ENCODE measurements at regions not wholly inside any gene's neighbourhood (a gene's known extent, or its start where the extent isn't known, plus 50 kb on each side); places are given as distances from the start of the nearest gene placed in this dataset.

GRCh38 chr2:128386066-128386465, 67.4 kb upstream of the HS6ST1 start:
- H3K4me3 Mint-ChIP-seq, result no peak overlapping the region
- no peak for TF ChIP-seq CTCF (IDR thresholded peaks at IDR 0.05; ENCODE audit: unreplicated experiment in 3 of 3)
- peaks cover 36% of the 10 kb centered on the region for H3K4me1 Mint-ChIP-seq
- no peaks in the 10 kb centered on the region for H3K36me3 Mint-ChIP-seq (ENCODE audit: low read depth)
- H3K9me3 Mint-ChIP-seq, result no peaks in the 10 kb centered on the region
- H3K27me3 Mint-ChIP-seq (ENCODE audit: low read depth), result peaks cover 11% of the 10 kb centered on the region
- H3K27ac Mint-ChIP-seq, result peak overlapping the region in 1 of 3 experiments; percentile 42

- H3K27me3 Mint-ChIP-seq (ENCODE audit: low read depth), result peaks cover 11% of the 10 kb centered on the region
- H3K4me3 Mint-ChIP-seq, result no peak overlapping the region
- H3K9me3 Mint-ChIP-seq, result no peaks in the 10 kb centered on the region
- no peak for TF ChIP-seq CTCF (IDR thresholded peaks at IDR 0.05; ENCODE audit: unreplicated experiment in 3 of 3)
- H3K36me3 Mint-ChIP-seq (ENCODE audit: low read depth), result no peaks in the 10 kb centered on the region
- H3K27ac Mint-ChIP-seq, result peak overlapping the region; percentile 20 to 73 (median 45)
- H3K4me1 Mint-ChIP-seq, result peaks cover 36% of the 10 kb centered on the region
Measured at GRCh38 chr2:128388499-128388941, 69.9 kb upstream of the HS6ST1 start.

- Mint-ChIP-seq H3K36me3 (ENCODE audit: low read depth) (no peaks in the 10 kb centered on the region), H3K27me3 (ENCODE audit: low read depth) (peaks cover 8% of the 10 kb centered on the region), H3K9me3 (no peaks in the 10 kb centered on the region), H3K4me3 (no peak overlapping the region), H3K27ac (peak overlapping the region; percentile 54 to 73 (median 68)), H3K4me1 (peaks cover 42% of the 10 kb centered on the region)
- no peak for TF ChIP-seq CTCF (IDR thresholded peaks at IDR 0.05; ENCODE audit: unreplicated experiment in 3 of 3)
Measured at GRCh38 chr2:128389388-128390086, 70.9 kb upstream of the HS6ST1 start.

- H3K27me3 Mint-ChIP-seq (ENCODE audit: low read depth), result peaks cover 8% of the 10 kb centered on the region
- H3K27ac Mint-ChIP-seq, result peak overlapping the region in 2 of 3 experiments; percentile 40 to 73
- no peaks in the 10 kb centered on the region for H3K9me3 Mint-ChIP-seq
- H3K36me3 Mint-ChIP-seq (ENCODE audit: low read depth), result no peaks in the 10 kb centered on the region
- no peak overlapping the region for H3K4me3 Mint-ChIP-seq
- TF ChIP-seq CTCF (IDR thresholded peaks at IDR 0.05; ENCODE audit: unreplicated experiment in 3 of 3), result no peak
- H3K4me1 Mint-ChIP-seq, result peaks cover 45% of the 10 kb centered on the region
Measured at GRCh38 chr2:128390256-128390990, 71.8 kb upstream of the HS6ST1 start.

- peaks cover 8% of the 10 kb centered on the region for H3K27me3 Mint-ChIP-seq (ENCODE audit: low read depth)
Measured at GRCh38 chr2:128390991-128391630, 72.4 kb upstream of the HS6ST1 start.

More at GRCh38 chr2:128390991-128391630, 72.4 kb upstream of the HS6ST1 start:
- Mint-ChIP-seq H3K4me1 (peaks cover 52% of the 10 kb centered on the region), H3K36me3 (ENCODE audit: low read depth) (no peaks in the 10 kb centered on the region), H3K27ac (peak overlapping the region in 2 of 3 experiments; percentile 16 to 40), H3K4me3 (no peak overlapping the region), H3K9me3 (no peaks in the 10 kb centered on the region)
- no peak for TF ChIP-seq CTCF (IDR thresholded peaks at IDR 0.05; ENCODE audit: unreplicated experiment in 3 of 3)

Data from nephron (organoid).